HCT116 (cell line): ENCODE measurements at regions not wholly inside any gene's neighbourhood (a gene's known extent, or its start where the extent isn't known, plus 50 kb on each side); places are given as distances from the start of the nearest gene placed in this dataset.

Experiments
- ATAC-seq: fragments of 200-7000 bp; cut with Tn5 transposase; 2 replicates; pipeline ENCODE4 v1.9.1; 2020; ENCODE audit warnings: mild to moderate bottlenecking, moderate library complexity
- BruUV-seq: library from RNA; stranded (reverse); fragments of 400-500 nt; replicated peaks from 2 replicates; lab custom pipeline; 2021; lab: Mats Ljungman, UMichigan
- CTCF ChIA-PET: fragments of 300-600 bp; sonication (Branson Sonifier 250); formaldehyde crosslinking; loops from one replicate; lab custom pipeline; 2021; ENCODE audit warnings: antibody characterized with exemption; lab: Charles Lee
- POLR2A ChIA-PET: fragments of 300-600, 350-600 bp; sonication (Branson Sonifier 250); formaldehyde crosslinking; loops from one replicate; lab custom pipeline; 2021; ENCODE audit warnings: antibody characterized with exemption; lab: Charles Lee
- RAD21 ChIA-PET, 2 experiments: fragments of 300-600 bp; sonication (Branson Sonifier 250); formaldehyde crosslinking; loops; one replicate each; lab custom pipeline; 2023; ENCODE audit warnings: low total read pairs in 2 of 2; ENCODE audit not compliant: uncharacterized antibody in 2 of 2, unreplicated experiment in 2 of 2, low non-redundant PET in 1 of 2; lab: Charles Lee
- DNase-seq: peaks from one replicate; pipeline ENCODE4 v3.0.0-alpha.2; 2010; ENCODE audit warnings: low read depth, low spot score
- H2AFZ ChIP-seq: fragments of 200-600 bp; shearing (Covaris generic), sonication (generic); 2 replicates; pipeline ENCODE4 v1.6.1; 2017; ENCODE audit warnings: low read depth, mixed run types, mixed read lengths, antibody characterized with exemption, low read length; ENCODE audit not compliant: poor library complexity, severe bottlenecking
- H3K27ac ChIP-seq: 2 replicates; pipeline ENCODE4 v1.5.1; 2012; ENCODE audit warnings: low read depth, low read length
- H3K27me3 ChIP-seq: fragments of 200-600 bp; sonication (generic); 2 replicates; pipeline ENCODE4 v1.6.1; 2016; ENCODE audit warnings: mixed run types, low read length, mixed read lengths; ENCODE audit not compliant: insufficient read depth
- H3K36me3 ChIP-seq, 2 experiments: fragments of 200-500 bp in 1 of 2; fragments of 200-600 bp in 1 of 2; sonication (Bioruptor generic) in 1 of 2; sonication (generic) in 1 of 2; 2 replicates each; pipeline versions ENCODE4 v1.5.1 to v1.6.1; 2014 to 2016; ENCODE audit warnings: low read length in 2 of 2, inconsistent platforms in 1 of 2, mixed read lengths in 1 of 2, mixed run types in 1 of 2; ENCODE audit not compliant: insufficient read depth in 2 of 2, control insufficient read depth in 1 of 2
- H3K4me1 ChIP-seq, 2 experiments: fragments of 200-600 bp in 1 of 2; sonication (generic) in 1 of 2; 2 replicates each; pipeline versions ENCODE4 v1.5.1 to v1.6.1; 2012 to 2017; ENCODE audit warnings: low read length in 2 of 2, inconsistent platforms in 1 of 2, mild to moderate bottlenecking in 1 of 2, mixed read lengths in 1 of 2, mixed run types in 1 of 2, moderate library complexity in 1 of 2; ENCODE audit not compliant: insufficient read depth in 2 of 2, control insufficient read depth in 1 of 2
- H3K4me2 ChIP-seq: fragments of 200-600 bp; sonication (generic); 2 replicates; pipeline ENCODE4 v1.6.1; 2017; ENCODE audit warnings: mixed run types, low read length, mixed read lengths
- H3K4me3 ChIP-seq, 2 experiments: fragments of 200-600 bp in 1 of 2; sonication (generic) in 1 of 2; replicated peaks in 1 of 2; 2 replicates each; pipeline ENCODE4 v1.5.1; 2011 to 2016; ENCODE audit warnings: low read length in 2 of 2, control low read depth in 1 of 2, low read depth in 1 of 2, mild to moderate bottlenecking in 1 of 2, mixed read lengths in 1 of 2, mixed run types in 1 of 2
- H3K79me2 ChIP-seq: fragments of 200-600 bp; sonication (generic); 2 replicates; pipeline ENCODE4 v1.6.1; 2017; ENCODE audit warnings: mild to moderate bottlenecking, mixed run types, low read length, moderate library complexity, mixed read lengths; ENCODE audit not compliant: insufficient read depth
- H3K9ac ChIP-seq: fragments of 200-600 bp; sonication (generic); 2 replicates; pipeline ENCODE4 v1.6.1; 2016; ENCODE audit warnings: low read length, mixed read lengths
- H3K9me2 ChIP-seq: fragments of 200-600 bp; sonication (generic), shearing (Covaris generic); 2 replicates; pipeline ENCODE4 v1.6.1; 2017; ENCODE audit warnings: mixed run types, mild to moderate bottlenecking, moderate library complexity; ENCODE audit not compliant: insufficient read depth
- H3K9me3 ChIP-seq, 2 experiments: fragments of 200-500 bp in 1 of 2; fragments of 200-600 bp in 1 of 2; sonication (Bioruptor generic) in 1 of 2; sonication (generic) in 1 of 2; 2 replicates each; pipeline ENCODE4 v1.6.1; 2014 to 2017; ENCODE audit warnings: low read length in 2 of 2, mixed read lengths in 2 of 2, inconsistent platforms in 1 of 2, low read depth in 1 of 2, mild to moderate bottlenecking in 1 of 2, mixed run types in 1 of 2, moderate library complexity in 1 of 2; ENCODE audit not compliant: control insufficient read depth in 1 of 2, insufficient read depth in 1 of 2
- H4K20me1 ChIP-seq: fragments of 200-600 bp; sonication (generic), shearing (Covaris generic); 2 replicates; pipeline ENCODE4 v1.6.1; 2017; ENCODE audit warnings: mixed run types, mild to moderate bottlenecking, moderate library complexity; ENCODE audit not compliant: insufficient read depth
- ELF1 ChIP-seq: IDR thresholded peaks from 2 replicates; pipeline ENCODE4 v1.6.1; 2012; ENCODE audit warnings: low read depth, borderline replicate concordance
- EZH2phosphoT487 ChIP-seq: fragments of 200-600 bp; IDR thresholded peaks from 2 replicates; pipeline ENCODE4 v1.6.1; 2018; ENCODE audit warnings: antibody characterized with exemption, borderline replicate concordance
- FOSL1 ChIP-seq: IDR thresholded peaks from 2 replicates; pipeline ENCODE4 v1.6.1; 2012; ENCODE audit warnings: low read depth
- JUND ChIP-seq: IDR thresholded peaks from 2 replicates; pipeline ENCODE4 v1.6.1; 2012
- POLR2AphosphoS5 ChIP-seq: IDR thresholded peaks from 2 replicates; pipeline ENCODE4 v1.6.1; 2011; ENCODE audit warnings: mild to moderate bottlenecking, low read depth, low read length, moderate library complexity
- RAD21 ChIP-seq: IDR thresholded peaks from 2 replicates; pipeline ENCODE4 v1.6.1; 2012; ENCODE audit warnings: low read depth, mild to moderate bottlenecking
- SIN3A ChIP-seq: IDR thresholded peaks from 2 replicates; pipeline ENCODE4 v1.6.1; 2012; ENCODE audit warnings: low read depth
- SRF ChIP-seq: IDR thresholded peaks from 2 replicates; pipeline ENCODE4 v1.6.1; 2012; ENCODE audit warnings: low read depth
- TCF7L2 ChIP-seq: IDR thresholded peaks from 2 replicates; pipeline ENCODE4 v1.7.0; 2011; ENCODE audit warnings: borderline replicate concordance, inconsistent platforms; ENCODE audit not compliant: insufficient read depth, insufficient read length; ENCODE audit errors: extremely low read depth
- YY1 ChIP-seq: IDR thresholded peaks from 2 replicates; pipeline ENCODE4 v1.6.1; 2011; ENCODE audit warnings: low read length, low read depth, moderate library complexity, mild to moderate bottlenecking; ENCODE audit not compliant: insufficient replicate concordance; ENCODE audit errors: extremely low read depth
- ZBTB33 ChIP-seq: IDR thresholded peaks from 2 replicates; pipeline ENCODE4 v1.6.1; 2011; ENCODE audit warnings: mild to moderate bottlenecking, low read length, moderate library complexity; ENCODE audit not compliant: insufficient replicate concordance; ENCODE audit errors: extremely low read depth
- ZNF274 ChIP-seq: fragments of 200-500 bp; sonication (Bioruptor generic); IDR thresholded peaks from 2 replicates; pipeline ENCODE4 v1.6.1; 2014; ENCODE audit warnings: mild to moderate bottlenecking, low read depth, low read length, inconsistent platforms
- intact Hi-C: fragments of 100-400 bp; cut with micrococcal nuclease; formaldehyde crosslinking; loops from 2 replicates; pipeline ENCODE4 v1.10.0; 2022
- TF ChIP-seq, protein P1 (sequence below): IDR thresholded peaks from 2 replicates; pipeline ENCODE4 v1.6.1; 2012; ENCODE audit warnings: low read depth
- TF ChIP-seq, protein P2 (sequence below): IDR thresholded peaks from 2 replicates; pipeline ENCODE4 v1.6.1; 2012

- no peak overlapping the region for H3K9ac ChIP-seq
- H3K9me3 ChIP-seq = no peaks in the 10 kb centered on the region
- no peak for ATAC-seq
- H3K4me2 ChIP-seq = no peak overlapping the region
- H3K36me3 ChIP-seq = no peaks in the 10 kb centered on the region
- no peak overlapping the region for H2AFZ ChIP-seq
- DNase-seq = no peak
- H4K20me1 ChIP-seq = no peaks in the 10 kb centered on the region
- no peaks in the 10 kb centered on the region for H3K79me2 ChIP-seq
- ChIA-PET CTCF (no interaction called here), POLR2A (no interaction called here), RAD21 (no interaction called here)
- no peaks in the 10 kb centered on the region for H3K9me2 ChIP-seq
- no peak overlapping the region for H3K27ac ChIP-seq
- no peak overlapping the region for H3K4me3 ChIP-seq
- intact Hi-C loops = no loop called here
- BruUV-seq = no TSS peak
- no peaks in the 10 kb centered on the region for H3K4me1 ChIP-seq
- H3K27me3 ChIP-seq = no peaks in the 10 kb centered on the region; the same call in 1 of the 2 replicates
- TF ChIP-seq JUND = no peak
- TF ChIP-seq POLR2AphosphoS5 = no peak
These were observed 87.6 kb upstream of the RPL34 start for GRCh38 chr4:108532738-108533137.

DNA sequence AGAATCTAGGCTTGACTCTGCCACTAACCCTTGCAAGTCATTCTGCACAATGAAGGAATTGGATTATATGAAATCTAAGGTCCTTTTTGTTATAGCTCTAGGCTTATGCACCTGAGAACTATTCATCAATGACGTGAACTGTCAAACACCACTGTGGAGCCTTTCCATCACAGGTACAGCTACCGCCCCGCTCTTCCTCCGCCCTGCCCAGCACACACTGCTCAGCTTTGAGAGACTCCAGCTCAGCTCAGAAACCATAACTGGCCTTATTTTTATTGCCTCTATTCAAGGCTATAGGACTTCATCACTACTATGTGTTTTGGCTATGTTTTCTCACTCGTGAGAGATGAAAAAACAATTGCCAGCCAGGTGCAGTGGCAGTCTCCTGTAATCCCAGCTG is 88.2 kb upstream of the RPL34 start:
- POLR2A ChIA-PET = no interaction called here
- Histone ChIP-seq H3K27me3 (no peaks in the 10 kb centered on the region; the same call in 1 of the 2 replicates), H3K36me3 (no peaks in the 10 kb centered on the region), H3K4me3 (no peak overlapping the region), H2AFZ (no peak overlapping the region), H4K20me1 (no peaks in the 10 kb centered on the region)
- intact Hi-C loops = no loop called here
- no peak for ATAC-seq
- no TSS peak for BruUV-seq
- no peak for TF ChIP-seq YY1
- no peak for TF ChIP-seq ZBTB33
- no peak for TF ChIP-seq POLR2AphosphoS5
- TF ChIP-seq ZNF274 = no peak
- no peak for TF ChIP-seq JUND
- TF ChIP-seq TCF7L2 = no peak
- no peak for TF ChIP-seq ELF1
- TF ChIP-seq EZH2phosphoT487 = no peak
- no peak for TF ChIP-seq RAD21
- no peak for TF ChIP-seq SRF
- no peak for TF ChIP-seq FOSL1
- TF ChIP-seq, protein P1, sequence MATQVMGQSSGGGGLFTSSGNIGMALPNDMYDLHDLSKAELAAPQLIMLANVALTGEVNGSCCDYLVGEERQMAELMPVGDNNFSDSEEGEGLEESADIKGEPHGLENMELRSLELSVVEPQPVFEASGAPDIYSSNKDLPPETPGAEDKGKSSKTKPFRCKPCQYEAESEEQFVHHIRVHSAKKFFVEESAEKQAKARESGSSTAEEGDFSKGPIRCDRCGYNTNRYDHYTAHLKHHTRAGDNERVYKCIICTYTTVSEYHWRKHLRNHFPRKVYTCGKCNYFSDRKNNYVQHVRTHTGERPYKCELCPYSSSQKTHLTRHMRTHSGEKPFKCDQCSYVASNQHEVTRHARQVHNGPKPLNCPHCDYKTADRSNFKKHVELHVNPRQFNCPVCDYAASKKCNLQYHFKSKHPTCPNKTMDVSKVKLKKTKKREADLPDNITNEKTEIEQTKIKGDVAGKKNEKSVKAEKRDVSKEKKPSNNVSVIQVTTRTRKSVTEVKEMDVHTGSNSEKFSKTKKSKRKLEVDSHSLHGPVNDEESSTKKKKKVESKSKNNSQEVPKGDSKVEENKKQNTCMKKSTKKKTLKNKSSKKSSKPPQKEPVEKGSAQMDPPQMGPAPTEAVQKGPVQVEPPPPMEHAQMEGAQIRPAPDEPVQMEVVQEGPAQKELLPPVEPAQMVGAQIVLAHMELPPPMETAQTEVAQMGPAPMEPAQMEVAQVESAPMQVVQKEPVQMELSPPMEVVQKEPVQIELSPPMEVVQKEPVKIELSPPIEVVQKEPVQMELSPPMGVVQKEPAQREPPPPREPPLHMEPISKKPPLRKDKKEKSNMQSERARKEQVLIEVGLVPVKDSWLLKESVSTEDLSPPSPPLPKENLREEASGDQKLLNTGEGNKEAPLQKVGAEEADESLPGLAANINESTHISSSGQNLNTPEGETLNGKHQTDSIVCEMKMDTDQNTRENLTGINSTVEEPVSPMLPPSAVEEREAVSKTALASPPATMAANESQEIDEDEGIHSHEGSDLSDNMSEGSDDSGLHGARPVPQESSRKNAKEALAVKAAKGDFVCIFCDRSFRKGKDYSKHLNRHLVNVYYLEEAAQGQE = no peak
- TF ChIP-seq, protein P2, sequence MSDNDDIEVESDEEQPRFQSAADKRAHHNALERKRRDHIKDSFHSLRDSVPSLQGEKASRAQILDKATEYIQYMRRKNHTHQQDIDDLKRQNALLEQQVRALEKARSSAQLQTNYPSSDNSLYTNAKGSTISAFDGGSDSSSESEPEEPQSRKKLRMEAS = no peak
- TF ChIP-seq SIN3A = no peak
- TF ChIP-seq, all 23 proteins: peak for 0
- RAD21 ChIA-PET = no interaction called here
- Histone ChIP-seq H3K4me2 (no peak overlapping the region), H3K9ac (no peak overlapping the region), H3K9me2 (no peaks in the 10 kb centered on the region), H3K4me1 (no peaks in the 10 kb centered on the region), H3K79me2 (no peaks in the 10 kb centered on the region), H3K9me3 (no peaks in the 10 kb centered on the region), H3K27ac (no peak overlapping the region)
- CTCF ChIA-PET = no interaction called here
- no peak for DNase-seq
